Stomach (tissue), 8 donors: ENCODE measurements at regions not wholly inside any gene's neighbourhood (a gene's known extent, or its start where the extent isn't known, plus 50 kb on each side); places are given as distances from the start of the nearest gene placed in this dataset.

Experiments
- DNase-seq, 2 donors: peaks; one replicate each; pipeline versions ENCODE4 v3.0.0 to v3.0.0-alpha.2; 2013 to 2019
- H3K27ac ChIP-seq, 5 donors: fragments of 200-600 bp in 4 of 5; sonication (generic) in 4 of 5; one replicate each; pipeline ENCODE4 v1.5.1; 2013 to 2019; ENCODE audit warnings: mild to moderate bottlenecking in 1 of 5, moderate library complexity in 1 of 5
- H3K27me3 ChIP-seq, 3 donors: fragments of 200-600 bp; sonication (generic); one replicate each; pipeline ENCODE4 v1.5.1; 2017 to 2019; ENCODE audit warnings: mixed run types in 1 of 3
- H3K36me3 ChIP-seq, 4 donors: fragments of 200-600 bp; sonication (generic); 1 replicate in 3 of 4; 2 replicates in 1 of 4; pipeline ENCODE4 v1.5.1; 2016 to 2019
- H3K4me1 ChIP-seq, 4 donors: fragments of 200-600 bp; sonication (generic); one replicate each; pipeline ENCODE4 v1.5.1; 2016 to 2019
- H3K4me3 ChIP-seq, 4 donors: fragments of 200-600 bp; sonication (generic) in 3 of 4; one replicate each; pipeline ENCODE4 v1.5.1; 2016 to 2019; ENCODE audit warnings: mild to moderate bottlenecking in 1 of 4
- H3K9me3 ChIP-seq, 4 donors: fragments of 200-600 bp; sonication (generic); one replicate each; pipeline ENCODE4 v1.5.1; 2016 to 2019
- CTCF ChIP-seq, 7 experiments: fragments of 450-650 bp in 4 of 7; fragments of 200-600 bp in 3 of 7; sonication (generic) in 3 of 7; IDR thresholded peaks; one replicate each; pipeline ENCODE4 v1.5.1; 2016 to 2019; ENCODE audit warnings: antibody characterized with exemption in 7 of 7, control low read depth in 2 of 7, mild to moderate bottlenecking in 1 of 7
- EP300 ChIP-seq: sonication (generic); formaldehyde crosslinking; IDR thresholded peaks from one replicate; pipeline ENCODE4 v1.6.1; 2017; ENCODE audit warnings: antibody characterized with exemption
- POLR2A ChIP-seq, 4 donors: fragments of 450-650 bp; IDR thresholded peaks; one replicate each; pipeline ENCODE4 v1.6.1; 2016; ENCODE audit warnings: antibody characterized with exemption in 4 of 4, control low read depth in 2 of 4, mild to moderate bottlenecking in 1 of 4, moderate library complexity in 1 of 4
- POLR2AphosphoS5 ChIP-seq, 3 donors: sonication (generic); formaldehyde crosslinking; IDR thresholded peaks; one replicate each; pipeline ENCODE4 v1.6.1; 2016; ENCODE audit warnings: antibody characterized with exemption in 3 of 3
- WGBS, 5 donors: extraction: QIAGEN DNeasy Blood & Tissue Kit in 3 of 5; methylation state at CpG; one replicate each; pipeline versions ENCODE4 v1.1.5 to v1.1.7; 2013 to 2018; 5-methylcytosine and 5-hydroxymethylcytosine counted together
- intact Hi-C: fragments of 100-400 bp; cut with DNase I; formaldehyde crosslinking; loops from one replicate; pipeline ENCODE4 v1.15.1; 2023; ENCODE audit warnings: low total_unique reads
- donor health status: healthy with polysubstance abuse.
- donor health status: Bipolar disorder and iron deficiency.
- donor health status: healthy.

GRCh38 chr7:156069891-156070290 lies 257.6 kb upstream of the SHH start:
- intact Hi-C loops = no loop called here
- Histone ChIP-seq H3K27me3 (peaks cover 0 to 3% (median 0%) of the 10 kb centered on the region in 3 donors), H3K4me3 (no peak overlapping the region), H3K27ac (no peak overlapping the region), H3K36me3 (no peaks in the 10 kb centered on the region), H3K9me3 (no peaks in the 10 kb centered on the region), H3K4me1 (peaks cover 0 to 11% (median 0%) of the 10 kb centered on the region in 4 donors)
- WGBS, 5 donors = 85 to 96% (median 93%) methylated on average over 4 of the region's 4 CpGs
- no peak for DNase-seq
- no peak for TF ChIP-seq EP300
- no peak for TF ChIP-seq POLR2AphosphoS5 (IDR thresholded peaks at IDR 0.05)
- no peak for TF ChIP-seq CTCF (IDR thresholded peaks at IDR 0.05)
- TF ChIP-seq POLR2A (IDR thresholded peaks at IDR 0.05) = no peak

- WGBS, 5 donors = 94 to 99% (median 95%) methylated on average over 8 to 10 of the region's 10 CpGs
- no peak for TF ChIP-seq POLR2AphosphoS5 (IDR thresholded peaks at IDR 0.05)
- no peak for TF ChIP-seq CTCF (IDR thresholded peaks at IDR 0.05)
- no peak for TF ChIP-seq EP300
- no peak for TF ChIP-seq POLR2A (IDR thresholded peaks at IDR 0.05)
Measured at GRCh38 chr7:156067156-156067555, 254.9 kb upstream of the SHH start.

DNA sequence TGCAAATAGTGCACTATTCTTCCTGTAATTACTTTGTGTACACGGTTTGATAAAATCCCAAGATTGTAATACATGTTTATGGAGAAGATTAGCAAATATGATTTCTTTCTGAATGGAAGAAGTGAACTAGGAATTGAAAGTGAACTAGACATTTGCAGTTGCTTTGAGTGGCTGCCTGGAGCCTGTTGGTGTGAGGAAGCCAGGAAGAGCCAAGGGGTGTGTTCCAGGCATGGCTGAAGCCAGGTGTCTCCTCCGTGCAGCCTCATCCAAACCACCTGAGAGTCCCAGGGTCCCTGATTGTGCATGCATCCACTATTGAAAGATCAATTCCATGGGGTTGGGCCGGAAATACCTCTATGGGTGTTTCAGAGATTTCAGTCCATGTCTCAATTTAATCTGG lies 253.1 kb upstream of the SHH start:
- no peaks in the 10 kb centered on the region for H3K36me3 ChIP-seq
- TF ChIP-seq POLR2AphosphoS5 (IDR thresholded peaks at IDR 0.05) = no peak
- TF ChIP-seq CTCF (IDR thresholded peaks at IDR 0.05) = no peak
- intact Hi-C loops = no loop called here
- WGBS, 5 donors = 27 to 52% (median 34%) methylated on average over 3 of the region's 3 CpGs
- H3K4me3 ChIP-seq = no peak overlapping the region
- H3K4me1 ChIP-seq = peaks cover 0 to 16% (median 2%) of the 10 kb centered on the region in 4 donors
- peaks cover 0 to 3% (median 0%) of the 10 kb centered on the region in 3 donors for H3K27me3 ChIP-seq
- no peaks in the 10 kb centered on the region for H3K9me3 ChIP-seq
- H3K27ac ChIP-seq = peak overlapping the region in 1 of 5 donors; percentile 49
- no peak for DNase-seq

More at GRCh38 chr7:156067156-156067555, 254.9 kb upstream of the SHH start:
- Histone ChIP-seq H3K9me3 (no peaks in the 10 kb centered on the region), H3K27me3 (peaks cover 0 to 3% (median 0%) of the 10 kb centered on the region in 3 donors), H3K27ac (no peak overlapping the region), H3K4me1 (peaks cover 0 to 16% (median 2%) of the 10 kb centered on the region in 4 donors), H3K4me3 (no peak overlapping the region), H3K36me3 (no peaks in the 10 kb centered on the region)
- intact Hi-C loops = no loop called here
- no peak for DNase-seq

DNA sequence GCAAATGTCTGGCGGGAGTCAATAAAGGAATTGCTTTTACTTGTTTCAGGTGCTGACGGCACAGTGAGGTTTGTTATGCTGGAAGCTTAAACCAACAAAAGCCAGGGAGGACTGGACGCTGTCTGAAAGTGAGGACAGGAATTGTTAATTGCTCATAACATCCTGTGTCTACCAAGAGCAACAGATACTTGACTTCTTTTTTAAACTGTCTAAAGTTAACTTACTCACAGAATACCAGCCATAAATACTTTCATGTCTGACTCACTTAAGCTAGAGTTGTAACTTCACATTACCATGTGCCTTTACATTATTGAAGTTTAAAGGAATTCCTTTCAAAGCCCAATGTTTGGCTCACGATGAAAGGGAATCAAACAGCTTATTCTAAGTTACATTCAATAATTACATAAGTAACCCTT lies 252.7 kb upstream of the SHH start:
- H3K36me3 ChIP-seq = no peaks in the 10 kb centered on the region
- no peaks in the 10 kb centered on the region for H3K9me3 ChIP-seq
- H3K4me1 ChIP-seq = peaks cover 0 to 16% (median 2%) of the 10 kb centered on the region in 4 donors
- 8 to 18% (median 10%) methylated on average over 4 of the region's 4 CpGs for WGBS, 5 donors
- H3K4me3 ChIP-seq = no peak overlapping the region
- TF ChIP-seq POLR2AphosphoS5 (IDR thresholded peaks at IDR 0.05) (no peak), POLR2A (IDR thresholded peaks at IDR 0.05) (no peak), CTCF (IDR thresholded peaks at IDR 0.05) (no peak), EP300 (no peak)
- intact Hi-C loops = no loop called here
- H3K27ac ChIP-seq = peak overlapping the region in 3 of 5 donors; percentile 8 to 49 (median 47)
- peaks cover 0 to 3% (median 0%) of the 10 kb centered on the region in 3 donors for H3K27me3 ChIP-seq
- DNase-seq = peak in 1 of 2 donors; percentile 49
